ENCODE measurements at regions not wholly inside any gene's neighbourhood (a gene's known extent, or its start where the extent isn't known, plus 50 kb on each side); places are given as distances from the start of the nearest gene placed in this dataset.
A peak's percentile ranks its signal among the peaks of the same experiment; 100 is the strongest.

GRCh38 chr4:138659812-138660316 is 355.7 kb upstream of the NOCT start:
- intact Hi-C loops (cut with DNase I): no loop called here
- DNase-seq: no peak

DNA sequence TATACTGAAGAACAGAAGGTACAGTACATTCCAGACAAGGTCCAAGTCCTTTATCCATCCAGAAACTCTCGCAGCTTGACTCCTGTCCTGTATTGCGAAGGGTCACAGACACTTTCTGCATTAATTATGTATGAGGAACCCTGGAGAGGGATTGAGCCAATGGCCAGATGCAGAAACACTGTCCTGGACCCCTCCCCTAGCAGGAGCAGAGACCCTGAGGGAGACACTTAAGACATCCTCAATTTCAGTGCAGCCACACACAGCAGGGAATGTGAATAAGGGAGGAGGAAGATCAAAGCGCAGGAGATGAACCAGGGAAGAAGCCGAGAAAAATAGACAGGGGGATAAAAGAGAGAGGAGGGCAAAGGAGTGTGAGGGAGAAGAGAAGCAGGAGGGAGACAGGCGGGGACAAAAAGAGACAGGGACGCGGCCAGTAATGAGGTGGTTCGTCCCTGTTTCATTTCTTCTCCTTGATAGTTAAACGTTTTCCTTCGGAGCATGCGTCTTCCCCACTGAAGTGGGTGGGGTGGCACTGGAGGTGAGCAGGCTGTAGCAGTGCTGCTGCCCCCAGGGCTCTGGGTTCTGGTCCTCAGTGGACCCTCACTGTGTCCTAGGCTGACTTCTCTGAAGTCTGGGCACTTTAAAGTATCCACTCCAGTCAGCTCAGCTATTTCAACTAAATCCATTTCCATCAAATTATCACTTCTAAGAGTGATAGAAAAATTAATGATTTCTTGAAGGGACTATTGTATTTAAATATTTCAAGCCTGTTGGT is 356.4 kb upstream of the NOCT start:
- DNase-seq: no peak
- intact Hi-C loops (cut with DNase I): no loop called here

- intact Hi-C loops (cut with DNase I): no loop called here
- no peak for DNase-seq
Measured at GRCh38 chr4:138658518-138658917, 357.1 kb upstream of the NOCT start.

GRCh38 chr4:138656990-138657389 is 358.6 kb upstream of the NOCT start:
- no peak for DNase-seq
- intact Hi-C loops (cut with DNase I): no loop called here

DNA sequence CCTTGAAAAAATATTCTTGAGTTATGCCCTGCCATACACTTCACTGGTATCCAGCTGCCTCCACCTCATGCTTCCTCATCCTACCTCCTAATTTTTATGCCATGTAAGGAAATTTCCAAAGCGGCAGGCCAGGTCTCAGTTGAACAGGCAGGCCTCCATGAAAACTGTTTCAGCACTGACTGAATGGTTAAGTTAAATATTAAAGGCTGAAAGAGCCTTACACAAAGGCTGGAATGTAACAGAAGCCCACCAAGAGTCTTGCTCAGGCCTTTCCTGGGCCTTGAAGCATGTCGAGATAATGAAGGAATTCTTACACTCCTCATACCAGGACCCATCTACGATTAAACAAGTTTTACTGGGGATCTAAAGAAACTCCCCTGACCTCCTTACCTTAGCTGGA is 359.6 kb upstream of the NOCT start:
- intact Hi-C loops (cut with DNase I): no loop called here
- no peak for DNase-seq

- DNase-seq: no peak
- intact Hi-C loops (cut with DNase I): no loop called here
Measured at GRCh38 chr4:138655286-138655685, 360.3 kb upstream of the NOCT start.

DNA sequence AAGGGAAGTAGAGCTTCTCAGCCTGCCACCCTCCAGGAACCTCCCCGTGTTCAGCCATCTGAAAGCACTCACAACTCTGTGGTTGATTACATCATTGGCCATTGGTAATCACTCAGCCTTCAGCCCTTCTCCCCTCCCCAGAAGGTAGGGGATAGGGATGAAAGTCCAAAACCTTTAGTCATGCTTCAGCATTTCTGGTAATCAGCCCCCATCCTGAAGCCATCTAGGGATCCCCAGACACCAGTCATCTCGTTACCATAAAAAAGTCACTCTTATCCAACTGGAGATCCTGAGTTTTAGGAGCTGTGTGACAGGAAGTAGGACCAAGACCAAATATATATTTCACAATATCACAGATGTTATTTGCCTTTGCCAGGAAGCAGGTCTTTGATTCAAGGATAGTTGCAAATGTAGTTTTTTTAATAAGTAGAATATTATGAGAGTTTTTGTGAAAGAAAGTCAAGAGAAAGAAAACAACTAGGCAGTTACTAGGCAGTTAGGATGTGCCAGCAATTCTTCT is 364.6 kb upstream of the NOCT start:
- DNase-seq: no peak
- intact Hi-C loops (cut with DNase I): no loop called here

DNA sequence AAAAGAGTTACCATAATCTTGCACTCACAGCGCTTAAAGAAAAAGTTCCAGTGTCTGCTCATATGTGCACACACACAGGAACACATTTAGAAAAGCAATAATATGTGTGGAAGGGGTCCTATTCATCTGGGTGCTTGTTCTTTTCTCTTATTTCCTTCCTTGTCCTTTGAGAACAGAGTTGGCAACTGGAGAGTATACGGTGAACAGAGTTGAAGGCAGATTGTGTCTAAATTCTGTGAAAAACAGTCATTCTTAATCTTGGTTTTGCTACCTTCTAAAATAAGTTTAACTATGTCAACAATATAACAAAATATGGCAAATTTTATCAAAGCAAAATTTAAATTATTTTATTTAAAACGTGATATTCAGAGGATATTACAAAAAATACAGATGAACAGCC is 365.1 kb upstream of the NOCT start:
- no peak for DNase-seq
- intact Hi-C loops (cut with DNase I): no loop called here

- intact Hi-C loops (cut with DNase I): no loop called here
- no peak for DNase-seq
Measured at GRCh38 chr4:138647433-138647832, 368.1 kb upstream of the NOCT start.

DNA sequence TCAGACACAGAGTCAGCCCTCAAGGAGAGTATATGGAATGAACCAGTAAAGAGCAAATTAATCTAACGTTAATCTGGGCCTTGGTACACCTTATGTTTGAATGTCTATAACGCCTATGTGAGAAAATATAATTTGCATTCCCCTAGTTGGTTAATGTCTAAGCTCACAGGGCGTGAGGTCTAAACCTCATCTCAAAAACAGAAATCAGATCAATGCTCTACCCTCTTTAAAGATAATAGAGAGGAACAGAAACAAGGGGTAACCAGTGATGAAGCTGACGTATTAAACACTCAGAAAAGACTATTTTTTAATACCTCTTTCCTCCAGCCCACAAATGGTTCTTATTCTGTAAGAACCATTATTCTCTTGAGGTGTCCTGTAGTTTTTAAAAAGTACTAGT is 369.2 kb upstream of the NOCT start:
- DNase-seq: no peak

GRCh38 chr4:138645289-138645688 is 370.3 kb upstream of the NOCT start:
- intact Hi-C loops (cut with DNase I): no loop called here
- DNase-seq: no peak

More for the DNA sequence above, 369.2 kb upstream of the NOCT start:
- intact Hi-C loops (cut with DNase I): no loop called here

- no peak for DNase-seq
- intact Hi-C loops (cut with DNase I): no loop called here
Measured at GRCh38 chr4:138644322-138644721, 371.3 kb upstream of the NOCT start.

GRCh38 chr4:138643827-138644226 is 371.8 kb upstream of the NOCT start:
- intact Hi-C loops (cut with DNase I): no loop called here
- no peak for DNase-seq

GRCh38 chr4:138639018-138639741 is 376.4 kb upstream of the NOCT start:
- DNase-seq: no peak
- intact Hi-C loops (cut with DNase I): no loop called here

- DNase-seq: peak in 37 of 42 donors; percentile 1 to 66 (median 34)
- intact Hi-C loops (cut with DNase I): no loop called here
Measured at GRCh38 chr4:138636781-138637180, 378.8 kb upstream of the NOCT start.

DNA sequence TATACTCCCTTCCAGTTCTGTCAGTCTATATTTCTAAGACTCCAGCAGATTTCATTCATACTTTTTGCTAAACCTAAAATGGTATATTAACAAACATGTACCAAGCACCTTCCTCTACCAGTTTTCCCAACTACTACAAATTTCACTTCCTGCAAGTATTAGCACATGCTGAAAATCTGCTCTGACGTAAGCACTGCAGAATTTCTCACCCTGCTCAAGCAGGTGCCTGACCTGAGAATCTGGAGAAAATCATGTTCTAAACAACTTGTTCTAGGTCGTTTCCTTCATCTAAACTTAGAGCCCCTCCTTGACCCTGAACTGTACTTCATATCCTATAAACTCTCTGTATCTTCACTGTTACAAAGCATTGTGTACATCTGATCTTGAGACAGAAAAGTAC is 380.7 kb upstream of the NOCT start:
- no peak for DNase-seq
- intact Hi-C loops (cut with DNase I): no loop called here

- no peak for DNase-seq
- intact Hi-C loops (cut with DNase I): no loop called here
Measured at GRCh38 chr4:138633580-138633904, 382.0 kb upstream of the NOCT start.

- intact Hi-C loops (cut with DNase I): no loop called here
- no peak for DNase-seq
Measured at GRCh38 chr4:138632856-138633579, 382.6 kb upstream of the NOCT start.

- DNase-seq: no peak
- intact Hi-C loops (cut with DNase I): no loop called here
Measured at GRCh38 chr4:138630666-138631065, 384.9 kb upstream of the NOCT start.

DNA sequence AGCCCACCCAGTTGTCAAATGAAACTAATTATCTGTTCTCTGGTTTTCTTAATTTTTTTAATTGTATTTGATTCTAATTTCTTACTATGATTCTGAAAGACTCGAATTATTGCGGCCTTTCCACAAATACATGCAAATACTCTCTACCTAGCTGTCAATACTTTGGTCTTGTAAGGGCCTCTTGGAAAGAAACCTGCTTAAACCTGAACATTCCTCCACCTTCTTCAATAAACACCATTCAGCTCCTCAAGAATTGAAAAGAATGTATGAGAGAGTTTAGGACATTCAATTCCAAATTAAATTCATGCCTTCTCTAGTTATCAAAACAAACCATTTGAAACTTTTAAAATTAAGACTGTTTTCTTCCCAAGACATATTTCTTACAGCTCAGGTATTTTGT is 385.9 kb upstream of the NOCT start:
- no peak for DNase-seq
- intact Hi-C loops (cut with DNase I): no loop called here
